ENCODE measurements at regions not wholly inside any gene's neighbourhood (a gene's known extent, or its start where the extent isn't known, plus 50 kb on each side); places are given as distances from the start of the nearest gene placed in this dataset.

DNA sequence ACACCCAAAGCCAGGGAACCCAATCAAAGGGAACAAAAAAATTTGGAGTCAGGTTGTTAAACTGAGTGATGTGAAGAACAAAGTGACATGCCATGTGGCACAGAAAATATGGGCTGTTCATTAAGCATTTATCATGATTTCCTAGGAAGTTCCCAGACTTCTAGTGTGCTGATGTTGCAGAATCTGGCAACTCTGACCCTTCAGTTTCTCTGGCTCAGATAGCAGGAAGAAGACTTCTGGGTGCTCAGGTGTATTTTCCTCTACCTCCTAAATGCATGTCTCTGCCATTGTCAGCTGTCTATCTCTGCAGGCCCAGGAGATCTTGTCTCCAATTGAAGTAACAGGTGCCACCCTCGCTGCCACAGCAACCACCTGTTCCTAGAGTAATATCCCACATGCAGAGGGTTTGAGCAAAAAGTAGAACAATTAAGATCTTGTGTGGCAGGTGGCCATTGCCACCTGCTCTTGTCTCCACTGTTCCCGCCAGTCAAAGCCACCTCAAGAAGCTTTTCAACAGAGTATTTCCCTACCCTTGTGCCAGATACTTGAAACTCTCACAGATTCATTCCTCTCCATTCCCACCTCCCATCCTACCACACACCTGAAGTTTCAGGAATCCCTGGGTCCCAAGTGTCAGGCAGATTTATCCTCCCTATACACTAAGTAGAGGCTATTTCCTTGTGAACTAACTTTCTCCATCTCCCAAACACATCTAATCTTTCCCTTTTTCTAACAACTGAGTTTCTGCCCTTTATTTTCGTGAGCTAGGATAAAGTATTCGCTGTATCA, 533.7 kb upstream of the CHAC2 start:
- TF ChIP-seq, protein P1, sequence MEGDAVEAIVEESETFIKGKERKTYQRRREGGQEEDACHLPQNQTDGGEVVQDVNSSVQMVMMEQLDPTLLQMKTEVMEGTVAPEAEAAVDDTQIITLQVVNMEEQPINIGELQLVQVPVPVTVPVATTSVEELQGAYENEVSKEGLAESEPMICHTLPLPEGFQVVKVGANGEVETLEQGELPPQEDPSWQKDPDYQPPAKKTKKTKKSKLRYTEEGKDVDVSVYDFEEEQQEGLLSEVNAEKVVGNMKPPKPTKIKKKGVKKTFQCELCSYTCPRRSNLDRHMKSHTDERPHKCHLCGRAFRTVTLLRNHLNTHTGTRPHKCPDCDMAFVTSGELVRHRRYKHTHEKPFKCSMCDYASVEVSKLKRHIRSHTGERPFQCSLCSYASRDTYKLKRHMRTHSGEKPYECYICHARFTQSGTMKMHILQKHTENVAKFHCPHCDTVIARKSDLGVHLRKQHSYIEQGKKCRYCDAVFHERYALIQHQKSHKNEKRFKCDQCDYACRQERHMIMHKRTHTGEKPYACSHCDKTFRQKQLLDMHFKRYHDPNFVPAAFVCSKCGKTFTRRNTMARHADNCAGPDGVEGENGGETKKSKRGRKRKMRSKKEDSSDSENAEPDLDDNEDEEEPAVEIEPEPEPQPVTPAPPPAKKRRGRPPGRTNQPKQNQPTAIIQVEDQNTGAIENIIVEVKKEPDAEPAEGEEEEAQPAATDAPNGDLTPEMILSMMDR (IDR thresholded peaks at IDR 0.05; ENCODE audit: low read depth, low read length), result no peak
- no peak overlapping the region for H3K4me3 ChIP-seq (ENCODE audit: low read depth, low read length)

DNA sequence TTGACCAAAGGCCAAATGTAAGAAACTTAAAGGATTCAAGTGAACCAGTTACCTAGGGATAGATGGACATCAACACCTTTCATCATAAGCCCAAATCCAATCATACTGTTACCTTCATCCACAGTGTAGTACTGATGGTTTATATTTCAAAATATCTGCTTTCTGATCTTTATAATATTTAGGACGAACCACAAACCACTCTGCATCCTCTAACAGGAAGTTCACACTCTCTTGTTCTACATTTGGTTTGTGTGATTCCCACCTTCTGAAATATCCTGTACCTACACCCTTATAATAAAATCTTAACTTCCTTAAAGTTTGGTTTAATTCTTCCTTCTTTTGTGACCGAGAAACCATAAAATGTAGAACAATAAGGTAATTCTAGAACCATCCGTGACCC, 535.7 kb upstream of the CHAC2 start:
- TF ChIP-seq, protein P1 (IDR thresholded peaks at IDR 0.05; ENCODE audit: low read depth, low read length), result no peak
- H3K4me3 ChIP-seq (ENCODE audit: low read depth, low read length), result no peak overlapping the region

DNA sequence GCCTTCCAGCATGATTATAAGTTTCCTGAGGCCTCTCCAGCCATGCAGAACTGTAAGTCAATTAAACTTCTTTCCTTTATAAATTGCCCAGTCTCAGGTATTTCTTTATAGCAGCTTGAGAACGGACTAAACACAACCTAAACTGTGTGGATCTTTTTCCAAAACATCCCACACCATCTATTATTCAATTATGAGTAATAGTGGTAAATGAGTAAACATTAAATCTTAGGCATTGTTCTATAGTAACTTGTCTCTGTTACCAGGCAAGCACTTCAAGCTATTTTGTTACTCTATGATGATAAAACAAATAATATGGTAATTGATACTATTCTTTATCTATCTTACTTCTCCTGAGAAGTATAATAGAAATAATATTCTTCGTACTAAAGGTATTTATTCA, 536.9 kb upstream of the CHAC2 start:
- no peak overlapping the region for H3K4me3 ChIP-seq (ENCODE audit: low read depth, low read length)
- TF ChIP-seq, protein P1 (IDR thresholded peaks at IDR 0.05; ENCODE audit: low read depth, low read length), result no peak

DNA sequence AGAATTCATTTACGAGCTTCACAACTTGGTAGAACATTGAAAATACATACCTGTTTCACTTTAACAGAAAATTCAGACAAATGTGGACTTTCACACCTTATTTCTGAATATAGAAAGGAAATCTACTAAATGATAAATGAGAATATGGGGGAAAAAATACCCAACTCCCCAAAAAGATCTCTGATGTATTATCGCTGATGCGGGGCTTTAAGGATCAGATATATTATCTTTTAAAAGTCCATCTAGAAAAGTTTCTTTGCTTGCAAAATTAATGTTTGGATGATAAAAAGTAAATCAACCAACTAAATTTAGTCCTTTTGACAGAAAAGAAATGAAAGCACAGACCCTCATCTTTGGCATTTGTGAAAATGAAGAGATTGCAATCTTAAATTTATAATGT, 540.1 kb upstream of the CHAC2 start:
- TF ChIP-seq, protein P1 (IDR thresholded peaks at IDR 0.05; ENCODE audit: low read depth, low read length), result no peak
- H3K4me3 ChIP-seq (ENCODE audit: low read depth, low read length), result no peak overlapping the region

DNA sequence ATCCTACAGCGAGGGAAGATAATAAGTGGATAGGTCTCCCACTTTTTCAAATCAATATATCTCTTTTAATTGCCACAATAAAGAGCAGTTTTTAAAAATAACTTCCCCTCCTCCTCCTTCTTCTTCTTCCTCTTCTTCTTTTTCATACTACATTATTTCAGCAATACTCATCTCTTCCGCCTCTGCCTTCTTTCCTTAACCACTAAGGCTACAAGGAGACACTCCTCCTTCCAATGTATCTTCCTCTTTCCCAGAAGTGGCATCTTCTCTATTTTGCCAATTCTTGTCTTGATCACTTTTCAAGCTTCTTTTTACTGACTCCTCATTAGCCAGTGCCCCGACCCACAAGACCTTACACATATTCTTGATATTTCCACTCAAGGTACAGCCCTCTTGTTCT, 546.6 kb upstream of the CHAC2 start:
- TF ChIP-seq, protein P1 (IDR thresholded peaks at IDR 0.05; ENCODE audit: low read depth, low read length), result no peak
- no peak overlapping the region for H3K4me3 ChIP-seq (ENCODE audit: low read depth, low read length)

DNA sequence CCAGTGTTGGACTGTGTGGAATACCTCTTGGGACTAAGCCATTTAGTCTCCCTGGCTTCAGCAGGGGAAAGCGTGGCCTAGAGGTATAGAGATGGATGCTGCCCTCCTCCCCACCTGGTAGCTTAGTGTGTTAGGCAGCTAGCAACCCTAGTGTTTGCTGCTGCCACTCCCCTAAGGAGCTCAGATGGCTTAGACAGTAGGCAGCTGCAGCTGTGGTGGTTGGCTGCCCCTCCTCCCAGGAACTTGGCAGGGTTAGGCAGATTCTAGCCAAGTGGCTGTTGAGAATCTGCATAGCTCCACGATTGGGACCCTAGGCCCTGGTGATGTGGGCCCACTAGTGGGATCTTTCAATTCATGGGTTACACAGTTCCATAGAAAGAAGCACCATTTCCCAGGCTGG, 550.4 kb upstream of the CHAC2 start:
- TF ChIP-seq, protein P1 (IDR thresholded peaks at IDR 0.05; ENCODE audit: low read depth, low read length), result no peak
- H3K4me3 ChIP-seq (ENCODE audit: low read depth, low read length), result no peak overlapping the region

DNA sequence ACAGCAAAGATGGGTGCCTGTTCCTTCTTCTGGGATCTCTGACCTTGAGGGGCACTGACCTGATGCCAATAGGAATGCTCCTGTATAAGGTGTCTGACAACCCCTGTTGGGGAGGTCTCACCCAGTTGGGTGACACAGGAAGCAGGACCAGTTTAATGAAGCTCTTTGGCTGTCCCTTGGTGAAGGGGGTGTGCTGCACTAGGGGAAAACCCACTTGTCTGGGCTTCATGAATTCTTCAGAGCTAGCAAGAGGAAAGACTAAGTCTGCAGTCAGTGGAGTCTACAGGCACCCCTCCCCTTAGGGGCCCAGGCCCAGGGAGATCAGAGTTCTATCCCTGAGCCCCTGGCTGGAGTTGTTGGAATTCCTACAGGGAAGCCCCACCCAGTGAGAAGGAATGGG, 550.8 kb upstream of the CHAC2 start:
- TF ChIP-seq, protein P1 (IDR thresholded peaks at IDR 0.05; ENCODE audit: low read depth, low read length), result no peak
- no peak overlapping the region for H3K4me3 ChIP-seq (ENCODE audit: low read depth, low read length)
